Lung (tissue), 11 donors: ENCODE measurements at regions not wholly inside any gene's neighbourhood (a gene's known extent, or its start where the extent isn't known, plus 50 kb on each side); places are given as distances from the start of the nearest gene placed in this dataset.
A peak's percentile ranks its signal among the peaks of the same experiment; 100 is the strongest.

Experiments
- ATAC-seq: fragments of 200-7000 bp; cut with Tn5 transposase; one replicate; pipeline ENCODE4 v1.9.1; 2020; ENCODE audit warnings: moderate number of reproducible peaks; ENCODE audit not compliant: insufficient read depth, low FRiP score
- DNase-seq, 3 donors: peaks; one replicate each; pipeline ENCODE4 v3.0.0-alpha.2; 2013 to 2017
- H3K27ac ChIP-seq, 2 donors: one replicate each; pipeline ENCODE4 v1.5.1; 2013; ENCODE audit warnings: mild to moderate bottlenecking in 2 of 2, moderate library complexity in 2 of 2, control low read depth in 1 of 2, inconsistent platforms in 1 of 2, low read depth in 1 of 2, low read length in 1 of 2
- H3K27me3 ChIP-seq, 3 donors: one replicate each; pipeline ENCODE4 v1.5.1; 2013; ENCODE audit warnings: low read length in 2 of 3; ENCODE audit not compliant: control insufficient read depth in 3 of 3, insufficient read depth in 3 of 3
- H3K36me3 ChIP-seq, 4 donors: one replicate each; pipeline ENCODE4 v1.5.1; 2013; ENCODE audit warnings: low read length in 4 of 4, mild to moderate bottlenecking in 1 of 4, moderate library complexity in 1 of 4; ENCODE audit not compliant: control insufficient read depth in 4 of 4, insufficient read depth in 4 of 4
- H3K4me1 ChIP-seq, 5 donors: one replicate each; pipeline ENCODE4 v1.5.1; 2013; ENCODE audit warnings: low read length in 5 of 5, mild to moderate bottlenecking in 2 of 5, moderate library complexity in 1 of 5; ENCODE audit not compliant: control insufficient read depth in 5 of 5, insufficient read depth in 5 of 5
- H3K4me3 ChIP-seq: one replicate; pipeline ENCODE4 v1.5.1; 2013; ENCODE audit warnings: mild to moderate bottlenecking, control low read depth, moderate library complexity
- H3K9ac ChIP-seq, 2 donors: one replicate each; pipeline ENCODE4 v1.5.1; 2013; ENCODE audit warnings: low read length in 2 of 2, control low read depth in 1 of 2; ENCODE audit not compliant: insufficient read depth in 1 of 2
- H3K9me3 ChIP-seq, 4 donors: one replicate each; pipeline ENCODE4 v1.5.1; 2013; ENCODE audit warnings: low read length in 3 of 4, mild to moderate bottlenecking in 1 of 4, moderate library complexity in 1 of 4; ENCODE audit not compliant: control insufficient read depth in 4 of 4, insufficient read depth in 3 of 4
- WGBS, 2 donors: extraction: QIAGEN DNeasy Blood & Tissue Kit; methylation state at CpG; one replicate each; pipeline ENCODE4 v1.1.7; 2013; 5-methylcytosine and 5-hydroxymethylcytosine counted together
- TF ChIP-seq, protein P1 (sequence below): IDR thresholded peaks from 2 replicates; pipeline ENCODE4 v1.5.1; 2012; ENCODE audit warnings: mild to moderate bottlenecking; ENCODE audit errors: control extremely low read depth, extremely low read depth
- donor health status: control.
- donor health status: control.
- donor health status: Bipolar disorder and iron deficiency.
- donor health status: healthy.
- donor health status: DM: yes; HTN: yes; CAD: no.

DNA sequence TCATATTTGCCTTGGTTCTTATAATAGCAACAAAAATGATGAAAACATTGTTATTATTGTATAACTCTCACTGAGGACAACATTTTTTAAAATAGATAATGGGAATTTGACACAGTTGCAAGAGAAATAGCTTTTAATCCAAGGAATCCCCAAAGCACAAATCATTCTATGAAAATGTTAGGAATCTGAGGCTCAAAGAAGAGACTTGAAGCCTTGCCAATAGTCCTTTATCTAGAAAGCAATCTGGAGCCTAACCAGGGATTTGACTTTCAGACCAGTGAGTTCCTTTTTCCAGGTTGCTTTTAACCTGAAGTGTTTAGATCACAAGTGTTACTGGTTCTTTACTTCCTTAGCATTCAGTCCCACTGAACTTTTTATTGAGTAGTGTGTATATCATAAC, 574.5 kb upstream of the ZEB2 start:
- peaks cover 0 to 10% (median 0%) of the 10 kb centered on the region in 5 donors for H3K4me1 ChIP-seq
- no peak overlapping the region for H3K4me3 ChIP-seq
- H3K27ac ChIP-seq, result no peak overlapping the region
- TF ChIP-seq, protein P1, sequence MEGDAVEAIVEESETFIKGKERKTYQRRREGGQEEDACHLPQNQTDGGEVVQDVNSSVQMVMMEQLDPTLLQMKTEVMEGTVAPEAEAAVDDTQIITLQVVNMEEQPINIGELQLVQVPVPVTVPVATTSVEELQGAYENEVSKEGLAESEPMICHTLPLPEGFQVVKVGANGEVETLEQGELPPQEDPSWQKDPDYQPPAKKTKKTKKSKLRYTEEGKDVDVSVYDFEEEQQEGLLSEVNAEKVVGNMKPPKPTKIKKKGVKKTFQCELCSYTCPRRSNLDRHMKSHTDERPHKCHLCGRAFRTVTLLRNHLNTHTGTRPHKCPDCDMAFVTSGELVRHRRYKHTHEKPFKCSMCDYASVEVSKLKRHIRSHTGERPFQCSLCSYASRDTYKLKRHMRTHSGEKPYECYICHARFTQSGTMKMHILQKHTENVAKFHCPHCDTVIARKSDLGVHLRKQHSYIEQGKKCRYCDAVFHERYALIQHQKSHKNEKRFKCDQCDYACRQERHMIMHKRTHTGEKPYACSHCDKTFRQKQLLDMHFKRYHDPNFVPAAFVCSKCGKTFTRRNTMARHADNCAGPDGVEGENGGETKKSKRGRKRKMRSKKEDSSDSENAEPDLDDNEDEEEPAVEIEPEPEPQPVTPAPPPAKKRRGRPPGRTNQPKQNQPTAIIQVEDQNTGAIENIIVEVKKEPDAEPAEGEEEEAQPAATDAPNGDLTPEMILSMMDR, result no peak
- no peaks in the 10 kb centered on the region for H3K36me3 ChIP-seq
- H3K9ac ChIP-seq, result no peak overlapping the region
- ATAC-seq (no peak), DNase-seq (no peak)
- H3K27me3 ChIP-seq, result no peaks in the 10 kb centered on the region
- H3K9me3 ChIP-seq, result peaks cover 0 to 5% (median 0%) of the 10 kb centered on the region in 4 donors

DNA sequence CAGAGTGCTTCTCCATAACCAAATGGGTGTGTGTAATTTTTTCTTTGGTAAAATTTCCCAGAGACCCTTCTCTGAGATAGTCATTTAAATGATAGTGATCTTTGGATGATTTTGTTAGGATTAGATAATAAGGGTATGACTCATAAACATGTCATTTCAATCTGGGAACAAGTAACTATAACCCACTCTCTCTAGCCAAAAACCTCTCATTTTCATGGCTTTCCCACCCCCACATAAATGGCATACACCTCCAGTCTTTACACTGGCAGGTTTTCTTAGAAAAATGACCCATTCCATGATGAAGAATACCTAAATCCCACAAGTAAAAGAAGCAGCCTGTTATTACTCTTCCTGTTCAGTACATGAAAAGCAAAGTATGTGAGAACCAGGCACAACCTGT, 572.0 kb upstream of the ZEB2 start:
- ATAC-seq (no peak), DNase-seq (no peak)
- Histone ChIP-seq H3K27ac (no peak overlapping the region), H3K36me3 (no peaks in the 10 kb centered on the region), H3K9ac (no peak overlapping the region), H3K9me3 (peaks cover 0 to 5% (median 0%) of the 10 kb centered on the region in 4 donors), H3K4me1 (peaks cover 0 to 8% (median 1%) of the 10 kb centered on the region in 5 donors), H3K4me3 (no peak overlapping the region), H3K27me3 (no peaks in the 10 kb centered on the region)
- TF ChIP-seq, protein P1, result no peak

DNA sequence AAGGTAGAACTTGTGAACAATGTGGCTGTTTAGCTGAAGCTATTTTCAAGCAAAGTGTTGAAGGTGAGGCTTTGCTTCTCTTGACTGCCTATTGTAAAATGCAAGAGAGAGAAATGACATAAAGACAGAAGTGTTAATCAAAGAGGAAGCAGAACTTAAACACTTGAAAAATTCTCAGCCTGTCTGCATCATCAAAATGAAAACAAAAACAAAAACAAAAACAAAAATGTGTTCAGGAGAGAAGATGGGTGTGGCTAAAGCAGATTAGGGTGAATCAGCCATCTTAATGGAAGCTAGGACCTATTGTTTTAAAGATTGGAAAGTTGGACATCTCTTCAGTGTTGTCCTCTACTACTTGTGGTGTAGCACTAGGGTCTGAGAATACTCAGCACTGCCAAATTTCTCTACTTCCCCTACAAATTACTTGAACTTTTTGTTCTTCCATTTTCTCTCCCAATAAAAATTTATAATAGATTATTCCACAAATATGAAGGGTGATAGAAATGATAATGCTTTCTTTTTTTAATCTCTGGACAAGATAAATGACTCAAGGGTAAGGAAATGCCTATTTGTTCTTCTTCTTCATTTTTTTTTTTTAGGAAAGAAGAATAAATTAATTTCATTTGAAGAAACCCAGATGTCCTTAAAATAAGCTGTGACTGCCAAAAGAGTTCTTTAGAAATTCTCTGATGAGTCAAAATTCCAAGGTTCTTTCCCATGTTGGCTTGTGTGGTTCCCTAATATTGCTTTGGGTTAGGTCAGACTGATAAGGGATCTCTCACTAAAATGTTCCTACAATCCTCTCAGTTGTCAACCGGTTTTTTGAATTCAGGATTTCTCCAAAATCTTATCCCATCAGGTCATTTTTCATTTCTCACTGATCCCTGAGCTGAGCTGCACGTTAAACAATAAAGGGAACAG, 571.2 kb upstream of the ZEB2 start:
- 72 to 84% methylated on average over 2 of the region's 2 CpGs for WGBS, 2 donors
- peak; percentile 58 for ATAC-seq
- DNase-seq, result no peak

More for the DNA sequence above, 571.2 kb upstream of the ZEB2 start:
- no peaks in the 10 kb centered on the region for H3K36me3 ChIP-seq
- no peak overlapping the region for H3K4me3 ChIP-seq
- no peak overlapping the region for H3K27ac ChIP-seq
- H3K4me1 ChIP-seq, result peaks cover 0 to 15% (median 1%) of the 10 kb centered on the region in 5 donors
- TF ChIP-seq, protein P1, result no peak
- no peak overlapping the region for H3K9ac ChIP-seq
- peaks cover 0 to 5% (median 0%) of the 10 kb centered on the region in 4 donors for H3K9me3 ChIP-seq
- no peaks in the 10 kb centered on the region for H3K27me3 ChIP-seq
